ENCODE measurements at regions not wholly inside any gene's neighbourhood (a gene's known extent, or its start where the extent isn't known, plus 50 kb on each side); places are given as distances from the start of the nearest gene placed in this dataset.

DNA sequence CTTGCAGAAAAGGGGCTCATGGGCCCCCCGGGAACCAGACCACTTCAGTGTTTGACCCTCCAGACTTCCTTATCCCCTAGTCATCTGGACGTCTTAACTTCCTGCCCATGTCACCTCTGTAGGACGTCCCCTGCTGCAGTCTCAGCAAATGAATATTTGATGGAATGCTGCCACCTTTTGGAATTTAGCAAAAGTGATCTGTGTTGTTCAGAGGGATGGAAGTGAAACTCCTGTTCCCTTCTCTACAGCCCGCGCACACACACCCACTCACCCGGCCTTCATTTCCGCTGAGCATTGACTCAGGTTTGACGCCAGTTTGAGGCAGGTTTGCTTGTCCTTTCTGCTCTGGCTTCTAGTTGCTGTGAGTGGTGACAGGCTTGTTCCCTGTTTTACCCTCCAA, 507.2 kb upstream of the EEF2KMT start:
- no peak overlapping the region for H3K27ac Mint-ChIP-seq (ENCODE audit: unreplicated experiment)
- no peaks in the 10 kb centered on the region for H3K27me3 Mint-ChIP-seq (ENCODE audit: unreplicated experiment)
- no peaks in the 10 kb centered on the region for H3K9me3 Mint-ChIP-seq (ENCODE audit: unreplicated experiment)
- peak; percentile 31 for TF ChIP-seq CTCF (IDR thresholded peaks at IDR 0.05; ENCODE audit: partially characterized antibody, unreplicated experiment)
- H3K36me3 Mint-ChIP-seq (ENCODE audit: unreplicated experiment) = no peaks in the 10 kb centered on the region
- H3K4me3 Mint-ChIP-seq (ENCODE audit: unreplicated experiment) = no peak overlapping the region
- no peak for DNase-seq
- no peaks in the 10 kb centered on the region for H3K4me1 Mint-ChIP-seq (ENCODE audit: low read depth, unreplicated experiment)

DNA sequence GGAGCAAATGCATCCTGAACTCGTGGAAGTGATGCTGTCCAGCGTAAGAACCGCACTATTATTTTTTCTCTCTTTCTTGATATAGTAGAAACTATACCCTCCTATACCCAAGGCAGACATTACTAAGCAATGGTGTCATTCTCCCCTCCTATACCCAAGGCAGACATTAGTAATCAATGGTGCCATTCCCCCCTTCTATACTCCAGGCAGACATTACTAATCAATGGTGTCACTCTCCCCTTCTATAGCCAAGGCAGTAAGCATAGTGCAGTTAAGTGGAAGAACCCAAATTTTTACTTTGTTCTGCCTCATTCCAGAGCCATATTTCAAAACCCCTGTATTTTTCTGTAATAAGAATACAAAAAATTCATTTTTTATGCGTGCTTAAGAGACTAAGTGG, 506.2 kb upstream of the EEF2KMT start:
- TF ChIP-seq CTCF (IDR thresholded peaks at IDR 0.05; ENCODE audit: partially characterized antibody, unreplicated experiment) = no peak
- no peak overlapping the region for H3K27ac Mint-ChIP-seq (ENCODE audit: unreplicated experiment)
- no peaks in the 10 kb centered on the region for H3K4me1 Mint-ChIP-seq (ENCODE audit: low read depth, unreplicated experiment)
- H3K4me3 Mint-ChIP-seq (ENCODE audit: unreplicated experiment) = no peak overlapping the region
- no peaks in the 10 kb centered on the region for H3K9me3 Mint-ChIP-seq (ENCODE audit: unreplicated experiment)
- H3K27me3 Mint-ChIP-seq (ENCODE audit: unreplicated experiment) = no peaks in the 10 kb centered on the region
- DNase-seq = no peak
- no peaks in the 10 kb centered on the region for H3K36me3 Mint-ChIP-seq (ENCODE audit: unreplicated experiment)

DNA sequence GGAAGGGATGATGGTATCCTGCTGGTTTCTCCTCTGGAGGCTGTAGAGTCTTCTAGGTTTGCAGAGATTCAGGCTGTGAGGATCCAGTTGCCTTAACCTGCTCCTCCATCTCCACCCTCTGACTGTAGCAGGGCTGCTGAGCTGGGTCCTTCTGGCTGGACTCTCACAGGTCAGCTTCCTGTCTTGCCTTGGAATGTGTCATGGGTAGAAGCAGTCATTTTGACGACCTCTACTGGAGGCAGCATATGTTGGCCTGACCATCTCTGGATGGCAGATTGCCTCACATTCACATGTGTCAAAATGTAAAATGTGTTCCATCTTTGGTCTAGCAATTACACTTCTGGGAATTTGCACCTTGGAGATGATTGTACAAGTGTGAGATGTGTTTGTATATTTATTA, 504.4 kb upstream of the EEF2KMT start:
- H3K9me3 Mint-ChIP-seq (ENCODE audit: unreplicated experiment) = no peaks in the 10 kb centered on the region
- H3K27ac Mint-ChIP-seq (ENCODE audit: unreplicated experiment) = no peak overlapping the region
- H3K36me3 Mint-ChIP-seq (ENCODE audit: unreplicated experiment) = no peaks in the 10 kb centered on the region
- no peak overlapping the region for H3K4me3 Mint-ChIP-seq (ENCODE audit: unreplicated experiment)
- no peaks in the 10 kb centered on the region for H3K4me1 Mint-ChIP-seq (ENCODE audit: low read depth, unreplicated experiment)
- DNase-seq = no peak
- no peaks in the 10 kb centered on the region for H3K27me3 Mint-ChIP-seq (ENCODE audit: unreplicated experiment)
- TF ChIP-seq CTCF (IDR thresholded peaks at IDR 0.05; ENCODE audit: partially characterized antibody, unreplicated experiment) = no peak

DNA sequence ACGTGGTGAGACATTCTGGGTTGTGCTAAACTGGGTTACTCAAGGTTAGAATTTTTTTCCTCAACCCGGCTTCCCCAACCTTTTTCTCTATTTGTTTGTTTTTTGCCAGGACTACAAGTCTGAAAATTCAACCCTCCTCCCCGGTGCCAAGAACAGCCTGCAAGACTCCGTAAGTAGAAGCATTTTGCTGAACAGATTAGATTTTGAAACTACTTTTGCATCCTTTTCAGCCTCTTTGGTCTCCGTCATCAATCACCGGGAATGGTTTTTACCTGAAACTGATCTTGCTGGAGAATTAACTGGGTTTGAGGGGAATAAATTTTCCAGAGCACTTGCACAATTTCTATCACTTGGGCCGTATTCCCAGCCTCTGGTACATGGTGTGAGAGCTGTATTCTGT, 501.2 kb upstream of the EEF2KMT start:
- no peak overlapping the region for H3K4me3 Mint-ChIP-seq (ENCODE audit: unreplicated experiment)
- H3K4me1 Mint-ChIP-seq (ENCODE audit: low read depth, unreplicated experiment) = no peaks in the 10 kb centered on the region
- no peaks in the 10 kb centered on the region for H3K27me3 Mint-ChIP-seq (ENCODE audit: unreplicated experiment)
- H3K36me3 Mint-ChIP-seq (ENCODE audit: unreplicated experiment) = peaks cover 5% of the 10 kb centered on the region
- peaks cover 5% of the 10 kb centered on the region for H3K9me3 Mint-ChIP-seq (ENCODE audit: unreplicated experiment)
- DNase-seq = no peak
- no peak overlapping the region for H3K27ac Mint-ChIP-seq (ENCODE audit: unreplicated experiment)
- no peak for TF ChIP-seq CTCF (IDR thresholded peaks at IDR 0.05; ENCODE audit: partially characterized antibody, unreplicated experiment)

DNA sequence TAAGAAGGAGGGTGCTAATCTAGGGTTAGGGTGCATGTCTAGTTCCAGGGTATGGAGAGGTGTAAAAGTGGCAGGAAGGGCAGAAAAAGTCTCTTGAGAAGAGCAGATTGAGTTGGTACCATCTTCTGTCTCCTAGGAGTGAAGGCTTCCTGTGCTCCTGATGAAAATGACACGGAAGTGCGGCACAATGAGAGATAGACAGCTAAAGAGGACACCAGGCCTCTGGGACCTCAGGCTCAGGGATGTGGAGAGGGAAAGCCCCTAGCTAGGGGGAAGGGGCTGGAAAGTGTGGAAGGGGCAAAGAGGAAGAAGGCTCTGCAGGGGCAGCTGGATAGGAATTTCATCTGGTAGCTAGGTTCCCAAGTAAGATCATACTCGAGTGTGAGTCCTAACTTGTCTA, 498.3 kb upstream of the EEF2KMT start:
- Mint-ChIP-seq H3K36me3 (ENCODE audit: unreplicated experiment) (peaks cover 5% of the 10 kb centered on the region), H3K4me3 (ENCODE audit: unreplicated experiment) (no peak overlapping the region), H3K4me1 (ENCODE audit: low read depth, unreplicated experiment) (no peaks in the 10 kb centered on the region), H3K27me3 (ENCODE audit: unreplicated experiment) (no peaks in the 10 kb centered on the region), H3K9me3 (ENCODE audit: unreplicated experiment) (peaks cover 5% of the 10 kb centered on the region), H3K27ac (ENCODE audit: unreplicated experiment) (no peak overlapping the region)
- no peak for DNase-seq
- TF ChIP-seq CTCF (IDR thresholded peaks at IDR 0.05; ENCODE audit: partially characterized antibody, unreplicated experiment) = no peak

Data from glutamatergic neuron (in vitro differentiated cells).